Mucosa of gallbladder (tissue), 1 donor: ENCODE measurements at regions not wholly inside any gene's neighbourhood (a gene's known extent, or its start where the extent isn't known, plus 50 kb on each side); places are given as distances from the start of the nearest gene placed in this dataset.

Experiments used
- DNase-seq: peaks from one replicate; pipeline ENCODE4 v3.0.0-alpha.2; 2020; ENCODE audit warnings: low spot score
- donor health status: DM: no; HTN: no; CAD: no.

- DNase-seq: no peak
Measured at GRCh38 chr2:136185981-136186776, 68.2 kb upstream of the CXCR4 start.

- no peak for DNase-seq
Measured at GRCh38 chr2:136183097-136183496, 65.1 kb upstream of the CXCR4 start.

GRCh38 chr2:136182315-136182714 is 64.4 kb upstream of the CXCR4 start:
- no peak for DNase-seq

GRCh38 chr2:136179602-136179975 is 61.6 kb upstream of the CXCR4 start:
- no peak for DNase-seq

GRCh38 chr2:136178941-136179601 is 61.1 kb upstream of the CXCR4 start:
- no peak for DNase-seq

- no peak for DNase-seq
Measured at GRCh38 chr2:136175868-136176267, 57.9 kb upstream of the CXCR4 start.

- no peak for DNase-seq
Measured at GRCh38 chr2:136175466-136175865, 57.5 kb upstream of the CXCR4 start.

GRCh38 chr2:136173126-136173525 is 55.2 kb upstream of the CXCR4 start:
- no peak for DNase-seq

- no peak for DNase-seq
Measured at GRCh38 chr2:136171223-136171622, 53.3 kb upstream of the CXCR4 start.

GRCh38 chr2:136168720-136169119 is 50.8 kb upstream of the CXCR4 start:
- DNase-seq: no peak

- DNase-seq: no peak
Measured at GRCh38 chr2:136167721-136168475, 49.9 kb upstream of the CXCR4 start.
